ENCODE measurements at regions not wholly inside any gene's neighbourhood (a gene's known extent, or its start where the extent isn't known, plus 50 kb on each side); places are given as distances from the start of the nearest gene placed in this dataset.

- ChIA-PET RAD21 (ENCODE audit: low non-redundant PET in 1 of 2, low total read pairs in 2 of 2, uncharacterized antibody in 2 of 2, unreplicated experiment in 2 of 2) (no interaction called here), CTCF (no interaction called here)
- H2AFZ ChIP-seq (ENCODE audit: low read depth, low read length, poor library complexity, severe bottlenecking): no peak overlapping the region
Observed at GRCh38 chr6:71446057-71446456, 157.4 kb downstream of the OGFRL1 start.

More at GRCh38 chr6:71446057-71446456, 157.4 kb downstream of the OGFRL1 start:
- Histone ChIP-seq H3K27me3 (ENCODE audit: insufficient read depth, low read length) (no peaks in the 10 kb centered on the region), H4K20me1 (ENCODE audit: insufficient read depth) (no peaks in the 10 kb centered on the region), H3K4me1 (ENCODE audit: control insufficient read depth in 1 of 2, insufficient read depth in 2 of 2, low read length in 2 of 2) (no peaks in the 10 kb centered on the region), H3K9ac (ENCODE audit: low read length) (no peak overlapping the region), H3K36me3 (ENCODE audit: control insufficient read depth in 1 of 2, insufficient read depth in 2 of 2, low read length in 2 of 2) (no peaks in the 10 kb centered on the region), H3K9me3 (ENCODE audit: control insufficient read depth in 1 of 2, insufficient read depth in 1 of 2, low read depth in 1 of 2, low read length in 2 of 2) (no peaks in the 10 kb centered on the region), H3K79me2 (ENCODE audit: insufficient read depth, low read length) (no peaks in the 10 kb centered on the region), H3K27ac (ENCODE audit: low read depth, low read length) (no peak overlapping the region), H3K9me2 (ENCODE audit: insufficient read depth) (no peaks in the 10 kb centered on the region), H3K4me2 (ENCODE audit: low read length) (no peak overlapping the region), H3K4me3 (replicated peaks in 1 of 2; ENCODE audit: low read depth in 1 of 2, low read length in 2 of 2) (no peak overlapping the region)
- POLR2A ChIA-PET: no interaction called here
- DNase-seq (ENCODE audit: low read depth, low spot score) (no peak), ATAC-seq (no peak)
- BruUV-seq (replicated peaks): no TSS peak
- intact Hi-C loops (cut with micrococcal nuclease): no loop called here
- TF ChIP-seq RAD21 (IDR thresholded peaks at IDR 0.05; ENCODE audit: low read depth) (no peak), REST (IDR thresholded peaks at IDR 0.05; ENCODE audit: low read depth) (no peak), TCF7L2 (IDR thresholded peaks at IDR 0.05; ENCODE audit: borderline replicate concordance, extremely low read depth, insufficient read depth, insufficient read length) (no peak), YY1 (IDR thresholded peaks at IDR 0.05; ENCODE audit: extremely low read depth, insufficient replicate concordance, low read depth, low read length) (no peak), ELF1 (IDR thresholded peaks at IDR 0.05; ENCODE audit: borderline replicate concordance, low read depth) (no peak), FOSL1 (IDR thresholded peaks at IDR 0.05; ENCODE audit: low read depth) (no peak), SIN3A (IDR thresholded peaks at IDR 0.05; ENCODE audit: low read depth) (no peak), SP1 (IDR thresholded peaks at IDR 0.05; ENCODE audit: low read depth) (no peak), EZH2phosphoT487 (IDR thresholded peaks at IDR 0.05; ENCODE audit: borderline replicate concordance) (no peak), POLR2AphosphoS5 (IDR thresholded peaks at IDR 0.05; ENCODE audit: low read depth, low read length) (no peak), JUND (IDR thresholded peaks at IDR 0.05) (no peak), CTCF (IDR thresholded peaks at IDR 0.05 in 2 of 3, conservative IDR thresholded peaks at IDR 0.05 in 1 of 3; ENCODE audit: borderline replicate concordance in 1 of 3, insufficient read depth in 1 of 3, low read depth in 2 of 3, low read length in 2 of 3) (no peak), ATF3 (IDR thresholded peaks at IDR 0.05) (no peak), CEBPB (IDR thresholded peaks at IDR 0.05; ENCODE audit: low read depth) (no peak), ZBTB33 (IDR thresholded peaks at IDR 0.05; ENCODE audit: extremely low read depth, insufficient replicate concordance, low read length) (no peak), ZFX (IDR thresholded peaks at IDR 0.05) (no peak), CBX3 (IDR thresholded peaks at IDR 0.05; ENCODE audit: low read depth) (no peak), POLR2A (IDR thresholded peaks at IDR 0.05; ENCODE audit: borderline replicate concordance, extremely low read depth, insufficient read depth, insufficient read length) (no peak), EZH2 (IDR thresholded peaks at IDR 0.05) (no peak)

Measured in HCT116 (cell line).